HEK293T (cell line): ENCODE measurements at regions not wholly inside any gene's neighbourhood (a gene's known extent, or its start where the extent isn't known, plus 50 kb on each side); places are given as distances from the start of the nearest gene placed in this dataset.

ENCODE experiments used
- BHLHE40 ChIP-seq: fragments of 450-650 bp; IDR thresholded peaks from 2 replicates; pipeline ENCODE4 v1.6.1; 2016; ENCODE audit warnings: mild to moderate bottlenecking, moderate library complexity, borderline replicate concordance
- CTBP1 ChIP-seq: fragments of 450-650 bp; IDR thresholded peaks from 2 replicates; pipeline ENCODE4 v1.6.1; 2016; ENCODE audit warnings: borderline replicate concordance
- FOXK2 ChIP-seq: fragments of 450-650 bp; IDR thresholded peaks from 2 replicates; pipeline ENCODE4 v1.6.1; 2016; ENCODE audit warnings: mild to moderate bottlenecking
- FOXM1 ChIP-seq: fragments of 450-650 bp; IDR thresholded peaks from 2 replicates; pipeline ENCODE4 v1.6.1; 2017; ENCODE audit warnings: mild to moderate bottlenecking, borderline replicate concordance
- HDGF ChIP-seq: fragments of 450-650 bp; IDR thresholded peaks from 2 replicates; pipeline ENCODE4 v1.6.1; 2017; ENCODE audit warnings: antibody characterized with exemption, borderline replicate concordance
- SP1 ChIP-seq: fragments of 450-650 bp; IDR thresholded peaks from 2 replicates; pipeline ENCODE4 v1.6.1; 2017
- SUZ12 ChIP-seq: fragments of 450-650 bp; IDR thresholded peaks from 2 replicates; pipeline ENCODE4 v1.6.1; 2016; ENCODE audit warnings: mild to moderate bottlenecking

DNA sequence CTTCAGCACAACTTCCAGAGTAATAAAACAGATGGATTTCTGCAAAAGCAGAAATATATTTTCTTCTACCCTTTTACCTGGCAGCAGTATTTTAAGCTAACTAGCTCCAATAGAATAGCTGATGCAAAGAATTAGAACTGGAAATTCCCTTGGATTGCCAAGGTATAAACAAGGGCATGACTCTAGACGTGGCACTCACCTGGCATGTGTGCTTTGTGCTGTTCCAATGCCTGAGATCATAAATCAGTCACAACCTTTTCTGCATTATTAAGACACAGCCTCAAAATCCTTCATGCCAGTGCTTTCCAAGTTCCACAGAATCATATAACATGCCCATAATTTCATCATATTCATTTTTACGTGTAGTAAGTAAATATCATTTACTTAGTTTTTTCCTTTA, 1048.7 kb downstream of the ADGRL2 start:
- no peak for TF ChIP-seq HDGF
- TF ChIP-seq CTBP1 = no peak
- TF ChIP-seq BHLHE40 = no peak
- no peak for TF ChIP-seq FOXK2
- no peak for TF ChIP-seq SUZ12
- TF ChIP-seq FOXM1 = no peak
- no peak for TF ChIP-seq SP1
